SK-N-SH (cell line): ENCODE measurements at regions not wholly inside any gene's neighbourhood (a gene's known extent, or its start where the extent isn't known, plus 50 kb on each side); places are given as distances from the start of the nearest gene placed in this dataset.

ENCODE experiments used
- CTCF ChIA-PET: fragments of 300-600, 350-600 bp; formaldehyde crosslinking; extraction: SDS; loops from one replicate; lab custom pipeline; 2021; lab: Yijun Ruan, JAX
- POLR2A ChIA-PET: fragments of 350-600 bp; sonication (Branson Sonifier 250); formaldehyde crosslinking; extraction: SDS; loops from one replicate; lab custom pipeline; 2020; ENCODE audit warnings: antibody characterized with exemption, inconsistent platforms; lab: Yijun Ruan, JAX
- DNase-seq: peaks from one replicate; pipeline ENCODE4 v3.0.0; 2012
- H2AFZ ChIP-seq: fragments of 200-600 bp; sonication (generic); 2 replicates; pipeline ENCODE4 v1.8.1; 2016; ENCODE audit warnings: antibody characterized with exemption, mild to moderate bottlenecking, low read depth
- H3F3A ChIP-seq: fragments of 200-600 bp; sonication (generic); replicated peaks from 2 replicates; pipeline ENCODE3; 2016; ENCODE audit warnings: antibody characterized with exemption, mild to moderate bottlenecking; ENCODE audit not compliant: insufficient read depth
- H3K27ac ChIP-seq, 2 experiments: fragments of 200-500 bp in 1 of 2; fragments of 200-600 bp in 1 of 2; sonication (Bioruptor generic) in 1 of 2; sonication (generic), shearing (Covaris generic) in 1 of 2; 2 replicates each; pipeline versions ENCODE4 v1.5.1 to v1.6.1; 2014 to 2016; ENCODE audit warnings: low read depth in 2 of 2, inconsistent platforms in 1 of 2, low read length in 1 of 2, mild to moderate bottlenecking in 1 of 2, mixed read lengths in 1 of 2
- H3K27me3 ChIP-seq: fragments of 200-600 bp; sonication (generic), shearing (Covaris generic); 2 replicates; pipeline ENCODE4 v1.6.1; 2016; ENCODE audit warnings: mixed run types; ENCODE audit not compliant: insufficient read depth
- H3K36me3 ChIP-seq, 2 experiments: fragments of 200-500 bp in 1 of 2; fragments of 200-600 bp in 1 of 2; sonication (Bioruptor generic) in 1 of 2; sonication (generic) in 1 of 2; replicated peaks in 1 of 2; 2 replicates each; pipeline versions ENCODE3 to v1.5.1; 2014 to 2016; ENCODE audit warnings: low read length in 1 of 2, mild to moderate bottlenecking in 1 of 2; ENCODE audit not compliant: insufficient read depth in 2 of 2, control insufficient read depth in 1 of 2
- H3K4me1 ChIP-seq, 2 experiments: fragments of 200-500 bp in 1 of 2; fragments of 200-600 bp in 1 of 2; sonication (Bioruptor generic) in 1 of 2; sonication (generic), shearing (Covaris generic) in 1 of 2; 2 replicates each; pipeline versions ENCODE4 v1.5.1 to v1.6.1; 2014 to 2016; ENCODE audit warnings: low read depth in 1 of 2, low read length in 1 of 2, mixed run types in 1 of 2; ENCODE audit not compliant: insufficient read depth in 2 of 2, control insufficient read depth in 1 of 2
- H3K4me2 ChIP-seq: fragments of 200-600 bp; sonication (generic), shearing (Covaris generic); 2 replicates; pipeline ENCODE4 v1.6.1; 2017; ENCODE audit warnings: mixed run types
- H3K4me3 ChIP-seq, 2 experiments: fragments of 200-500 bp in 1 of 2; fragments of 200-600 bp in 1 of 2; sonication (Bioruptor generic) in 1 of 2; sonication (generic), shearing (Covaris generic) in 1 of 2; 2 replicates each; pipeline versions ENCODE4 v1.5.1 to v1.8.1; 2014 to 2016; ENCODE audit warnings: low read depth in 2 of 2, inconsistent platforms in 1 of 2, low read length in 1 of 2, mild to moderate bottlenecking in 1 of 2, mixed read lengths in 1 of 2, moderate library complexity in 1 of 2
- H3K79me2 ChIP-seq: fragments of 200-600 bp; sonication (generic); 2 replicates; pipeline ENCODE4 v1.8.1; 2017; ENCODE audit warnings: mild to moderate bottlenecking; ENCODE audit not compliant: insufficient read depth
- H3K9ac ChIP-seq: fragments of 200-600 bp; sonication (generic); 2 replicates; pipeline ENCODE4 v1.6.1; 2017; ENCODE audit warnings: mixed run types
- H3K9me2 ChIP-seq: fragments of 200-600 bp; sonication (generic); 2 replicates; pipeline ENCODE4 v1.6.1; 2017; ENCODE audit warnings: mixed run types
- H3K9me3 ChIP-seq: fragments of 200-600 bp; sonication (generic); 2 replicates; pipeline ENCODE4 v1.6.1; 2017; ENCODE audit warnings: mixed run types, mild to moderate bottlenecking, moderate library complexity
- H4K20me1 ChIP-seq: fragments of 200-600 bp; sonication (generic); 2 replicates; pipeline ENCODE4 v1.6.1; 2017; ENCODE audit warnings: mild to moderate bottlenecking, mixed run types; ENCODE audit not compliant: insufficient read depth
- CTCF ChIP-seq: fragments of 200-600 bp; sonication (generic); IDR thresholded peaks from 2 replicates; pipeline ENCODE4 v1.6.1; 2017; ENCODE audit warnings: antibody characterized with exemption, mild to moderate bottlenecking, moderate library complexity
- EP300 ChIP-seq, 2 experiments: IDR thresholded peaks; 2 replicates each; pipeline versions ENCODE4 v1.4.0 to v1.6.1; 2012; ENCODE audit warnings: borderline replicate concordance in 1 of 2, low read depth in 1 of 2, low read length in 1 of 2
- EZH2phosphoT487 ChIP-seq: fragments of 200-600 bp; sonication (generic); IDR thresholded peaks from 2 replicates; pipeline ENCODE4 v1.6.1; 2017; ENCODE audit warnings: low read depth, mixed run types, mild to moderate bottlenecking, antibody characterized with exemption, moderate library complexity, borderline replicate concordance
- FOXJ3 ChIP-seq: sonication (generic); formaldehyde crosslinking; IDR thresholded peaks from 2 replicates; pipeline ENCODE4 v1.5.1; 2020; ENCODE audit warnings: mild to moderate bottlenecking, missing genetic modification reagents
- IRF3 ChIP-seq: fragments of 150-350 bp; IDR thresholded peaks from 2 replicates; pipeline ENCODE4 v1.6.1; 2016; ENCODE audit warnings: mild to moderate bottlenecking, low read depth, low read length
- MAX ChIP-seq: IDR thresholded peaks from 2 replicates; pipeline ENCODE4 v1.4.0; 2012; ENCODE audit warnings: low read depth
- MXI1 ChIP-seq: IDR thresholded peaks from 2 replicates; pipeline ENCODE4 v1.6.1; 2012; ENCODE audit warnings: mild to moderate bottlenecking, low read depth, low read length, improper control_type of control experiment
- POLR2AphosphoS5 ChIP-seq: IDR thresholded peaks from 2 replicates; pipeline ENCODE4 v1.6.1; 2012; ENCODE audit warnings: low read depth, low read length
- RAD21 ChIP-seq: IDR thresholded peaks from 2 replicates; pipeline ENCODE4 v1.6.1; 2012; ENCODE audit warnings: mild to moderate bottlenecking, low read length
- RFX5 ChIP-seq: IDR thresholded peaks from 2 replicates; pipeline ENCODE4 v1.6.1; 2012; ENCODE audit warnings: mild to moderate bottlenecking, improper control_type of control experiment, low read length
- RXRA ChIP-seq: IDR thresholded peaks from 2 replicates; pipeline ENCODE4 v1.4.0; 2012; ENCODE audit warnings: low read depth, mild to moderate bottlenecking, borderline replicate concordance
- SIN3A ChIP-seq: IDR thresholded peaks from 2 replicates; pipeline ENCODE4 v1.6.1; 2012; ENCODE audit warnings: low read depth, mild to moderate bottlenecking, low read length, moderate library complexity, borderline replicate concordance
- SMC3 ChIP-seq: IDR thresholded peaks from 2 replicates; pipeline ENCODE4 v1.6.1; 2012; ENCODE audit warnings: low read depth, low read length, improper control_type of control experiment
- TAF1 ChIP-seq: IDR thresholded peaks from 2 replicates; pipeline ENCODE4 v1.6.1; 2012; ENCODE audit warnings: low read depth, mild to moderate bottlenecking, low read length, moderate library complexity, borderline replicate concordance
- TEAD4 ChIP-seq: IDR thresholded peaks from 2 replicates; pipeline ENCODE4 v1.4.0; 2012; ENCODE audit warnings: mild to moderate bottlenecking, borderline replicate concordance; ENCODE audit not compliant: insufficient read depth
- USF1 ChIP-seq: IDR thresholded peaks from 2 replicates; pipeline ENCODE4 v1.4.0; 2012; ENCODE audit warnings: low read depth, borderline replicate concordance
- USF2 ChIP-seq: fragments of 150-350 bp; IDR thresholded peaks from 2 replicates; pipeline ENCODE4 v1.6.1; 2017; ENCODE audit warnings: antibody characterized with exemption, low read length, low read depth, borderline replicate concordance
- YY1 ChIP-seq: IDR thresholded peaks from 2 replicates; pipeline ENCODE4 v1.4.0; 2012; ENCODE audit warnings: low read depth, mild to moderate bottlenecking

GRCh38 chr11:83374311-83374710 lies 88.1 kb upstream of the CCDC90B start:
- no peak for TF ChIP-seq YY1
- no peak for TF ChIP-seq TEAD4
- no peak for TF ChIP-seq RAD21
- TF ChIP-seq EP300 (IDR thresholded peaks at IDR 0.05; ENCODE audit: borderline replicate concordance in 1 of 2, low read depth in 1 of 2, low read length in 1 of 2) = no peak
- TF ChIP-seq MXI1 = no peak
- TF ChIP-seq POLR2AphosphoS5 = no peak
- no peak for TF ChIP-seq CTCF
- no peak for TF ChIP-seq FOXJ3
- TF ChIP-seq RXRA = no peak
- TF ChIP-seq SIN3A = no peak
- no peak for TF ChIP-seq MAX
- no peak for TF ChIP-seq EZH2phosphoT487
- TF ChIP-seq TAF1 = no peak
- TF ChIP-seq RFX5 = no peak
- TF ChIP-seq USF1 = no peak
- no peak for TF ChIP-seq USF2
- TF ChIP-seq SMC3 = no peak
- TF ChIP-seq IRF3 = no peak
- CTCF ChIA-PET = no interaction called here
- no peaks in the 10 kb centered on the region for H3F3A ChIP-seq
- no peak overlapping the region for H2AFZ ChIP-seq
- DNase-seq = no peak
- no peak overlapping the region for H3K27ac ChIP-seq
- no peaks in the 10 kb centered on the region for H3K27me3 ChIP-seq
- no peak overlapping the region for H3K4me3 ChIP-seq
- no peaks in the 10 kb centered on the region for H3K36me3 ChIP-seq
- no peaks in the 10 kb centered on the region for H3K79me2 ChIP-seq
- H3K4me1 ChIP-seq = no peaks in the 10 kb centered on the region
- no peaks in the 10 kb centered on the region for H4K20me1 ChIP-seq
- no peak overlapping the region for H3K4me2 ChIP-seq
- POLR2A ChIA-PET = no interaction called here
- no peaks in the 10 kb centered on the region for H3K9me2 ChIP-seq
- H3K9ac ChIP-seq = no peak overlapping the region
- H3K9me3 ChIP-seq = no peaks in the 10 kb centered on the region
